K562 (cell line): ENCODE measurements at regions not wholly inside any gene's neighbourhood (a gene's known extent, or its start where the extent isn't known, plus 50 kb on each side); places are given as distances from the start of the nearest gene placed in this dataset.

Source experiments
- BRCA1 ChIP-seq, 2 experiments: fragments of 450-650 bp in 1 of 2; sonication (generic) in 1 of 2; formaldehyde crosslinking in 1 of 2; IDR thresholded peaks; 2 replicates each; pipeline versions ENCODE4 v1.5.0 to v1.6.1; 2017 to 2020; ENCODE audit warnings: mild to moderate bottlenecking in 1 of 2, missing genetic modification reagents in 1 of 2
- CBX5 ChIP-seq: IDR thresholded peaks from 2 replicates; pipeline ENCODE4 v1.6.1; 2014; ENCODE audit warnings: low read depth, borderline replicate concordance
- FOXK2 ChIP-seq, 2 experiments: fragments of 450-650 bp; IDR thresholded peaks in 1 of 2; conservative IDR thresholded peaks in 1 of 2; 2 replicates each; pipeline ENCODE4 v1.6.1; 2016; ENCODE audit warnings: low read depth in 2 of 2, mild to moderate bottlenecking in 1 of 2
- GATA2 ChIP-seq: sonication (generic); formaldehyde crosslinking; IDR thresholded peaks from 2 replicates; pipeline ENCODE4 v1.4.0; 2020; ENCODE audit warnings: mild to moderate bottlenecking, missing genetic modification reagents
- HDAC1 ChIP-seq, 2 experiments: fragments of 450-650 bp; IDR thresholded peaks; 2 replicates each; pipeline ENCODE4 v1.6.1; 2016 to 2017; ENCODE audit warnings: inconsistent platforms in 1 of 2, mild to moderate bottlenecking in 1 of 2, moderate library complexity in 1 of 2
- MAZ ChIP-seq, 2 experiments: fragments of 450-650 bp in 1 of 2; sonication (generic) in 1 of 2; formaldehyde crosslinking; IDR thresholded peaks in 1 of 2; conservative IDR thresholded peaks in 1 of 2; 2 replicates each; pipeline versions ENCODE4 v1.4.0 to v1.5.0; 2020; ENCODE audit warnings: mild to moderate bottlenecking in 1 of 2, missing genetic modification reagents in 1 of 2
- MYBL2 ChIP-seq, 2 experiments: fragments of 450-650 bp in 1 of 2; sonication (generic) in 1 of 2; formaldehyde crosslinking in 1 of 2; IDR thresholded peaks; 2 replicates each; pipeline versions ENCODE4 v1.6.1 to v1.8.1; 2017 to 2022; ENCODE audit warnings: borderline replicate concordance in 1 of 2, inconsistent platforms in 1 of 2, low read depth in 1 of 2, mild to moderate bottlenecking in 1 of 2, missing genetic modification reagents in 1 of 2, moderate library complexity in 1 of 2
- PHF21A ChIP-seq: fragments of 450-650 bp; IDR thresholded peaks from 2 replicates; pipeline ENCODE4 v1.6.1; 2017; ENCODE audit warnings: low read depth, borderline replicate concordance
- POLR2H ChIP-seq: IDR thresholded peaks from 2 replicates; pipeline ENCODE4 v1.6.1; 2016; ENCODE audit warnings: missing genetic modification characterization, low read depth, mild to moderate bottlenecking, control low read depth, missing compliant biosample characterization, moderate library complexity
- SMARCA4 ChIP-seq: fragments of 450-650 bp; IDR thresholded peaks from 2 replicates; pipeline ENCODE4 v1.6.1; 2016
- TAF15 ChIP-seq: fragments of 200-400 bp; formaldehyde crosslinking; IDR thresholded peaks from 2 replicates; pipeline ENCODE4 v1.6.1; 2017; ENCODE audit warnings: mild to moderate bottlenecking, low read depth, low read length, moderate library complexity
- XRCC4 ChIP-seq: IDR thresholded peaks from one replicate; pipeline ENCODE4 v1.6.1; 2011; ENCODE audit not compliant: insufficient read depth, insufficient read length; ENCODE audit errors: extremely low read depth
- ZBTB17 ChIP-seq: fragments of 450-650 bp; formaldehyde crosslinking; IDR thresholded peaks from 2 replicates; pipeline ENCODE4 v1.4.0; 2020; ENCODE audit warnings: mild to moderate bottlenecking
- ZNF224 ChIP-seq: sonication (generic); formaldehyde crosslinking; IDR thresholded peaks from 2 replicates; pipeline ENCODE4 v1.8.0; 2022; ENCODE audit warnings: mild to moderate bottlenecking, missing genetic modification reagents
- ZNF274 ChIP-seq: IDR thresholded peaks from 2 replicates; pipeline ENCODE4 v1.6.1; 2011; ENCODE audit warnings: low read depth, mild to moderate bottlenecking, low read length, moderate library complexity, borderline replicate concordance
- ZNF76 ChIP-seq: fragments of 250-450 bp; sonication (Bioruptor Pico); IDR thresholded peaks from 2 replicates; pipeline ENCODE4 v1.4.0; 2020; ENCODE audit warnings: mild to moderate bottlenecking, moderate library complexity, borderline replicate concordance
- ZNF766 ChIP-seq: fragments of 200-800 bp; sonication (Bioruptor generic); conservative IDR thresholded peaks from 2 replicates; pipeline ENCODE4 v1.6.1; 2016; ENCODE audit warnings: missing genetic modification characterization, missing compliant biosample characterization
- ZNF778 ChIP-seq: fragments of 450-650 bp; formaldehyde crosslinking; IDR thresholded peaks from 2 replicates; pipeline ENCODE4 v1.4.0; 2020; ENCODE audit warnings: mild to moderate bottlenecking, moderate library complexity
- TF ChIP-seq, protein P1 (sequence below): fragments of 450-650 bp; IDR thresholded peaks from 2 replicates; pipeline ENCODE4 v1.6.1; 2016; ENCODE audit warnings: missing biosample characterization, missing genetic modification characterization
- TF ChIP-seq, protein P2 (sequence below): fragments of 450-650 bp; IDR thresholded peaks from 2 replicates; pipeline ENCODE4 v1.6.1; 2014; ENCODE audit warnings: low read depth, mild to moderate bottlenecking, moderate library complexity, borderline replicate concordance
- TF ChIP-seq, protein P3 (sequence below): sonication (generic); formaldehyde crosslinking; IDR thresholded peaks from 2 replicates; pipeline ENCODE4 v1.8.0; 2022; ENCODE audit warnings: mild to moderate bottlenecking, missing genetic modification reagents

DNA sequence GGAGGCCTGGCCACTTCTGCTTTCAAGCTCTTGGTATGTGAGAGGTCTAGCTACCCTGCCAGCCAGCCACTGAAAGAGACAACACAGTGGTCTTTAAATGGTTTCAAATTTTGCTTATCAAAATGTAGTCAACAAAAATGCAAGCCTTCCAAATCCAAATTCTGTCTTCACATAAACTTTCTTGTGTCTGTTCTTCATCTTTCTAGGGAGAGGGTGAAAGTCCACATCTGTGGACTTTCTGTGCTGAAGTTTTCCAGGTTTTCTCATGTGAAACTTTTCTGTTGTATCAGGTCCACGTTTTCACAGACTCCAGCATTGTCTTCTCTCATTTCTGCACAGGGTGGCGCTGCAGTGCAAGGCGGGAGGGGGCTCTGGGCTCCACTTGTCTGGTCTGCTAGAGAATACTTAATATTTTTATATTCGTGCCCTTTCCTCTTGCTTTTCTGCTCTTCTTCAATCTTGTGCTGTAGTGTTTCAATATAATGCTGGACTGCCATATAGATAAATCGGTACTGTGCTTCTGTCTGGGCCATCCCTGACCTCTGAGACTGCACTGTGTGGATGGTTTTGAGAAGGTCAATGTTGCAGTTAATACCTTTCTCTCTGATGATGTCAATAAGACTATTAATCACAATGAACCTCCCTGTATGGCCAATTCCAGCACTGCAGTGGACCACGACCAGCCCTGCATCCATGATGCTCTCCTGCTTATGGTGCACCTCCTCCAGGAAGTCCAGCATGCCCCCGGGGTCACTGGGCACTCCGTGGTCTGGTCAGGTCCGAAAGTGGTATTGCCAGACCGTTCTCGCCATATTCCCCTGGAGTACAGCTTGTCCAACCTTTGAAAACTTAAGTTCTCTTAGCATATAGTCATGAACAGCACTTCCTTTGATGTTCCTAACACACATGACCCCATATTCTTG is 161.6 kb upstream of the TNFAIP3 start (continued):
- TF ChIP-seq, protein P1, sequence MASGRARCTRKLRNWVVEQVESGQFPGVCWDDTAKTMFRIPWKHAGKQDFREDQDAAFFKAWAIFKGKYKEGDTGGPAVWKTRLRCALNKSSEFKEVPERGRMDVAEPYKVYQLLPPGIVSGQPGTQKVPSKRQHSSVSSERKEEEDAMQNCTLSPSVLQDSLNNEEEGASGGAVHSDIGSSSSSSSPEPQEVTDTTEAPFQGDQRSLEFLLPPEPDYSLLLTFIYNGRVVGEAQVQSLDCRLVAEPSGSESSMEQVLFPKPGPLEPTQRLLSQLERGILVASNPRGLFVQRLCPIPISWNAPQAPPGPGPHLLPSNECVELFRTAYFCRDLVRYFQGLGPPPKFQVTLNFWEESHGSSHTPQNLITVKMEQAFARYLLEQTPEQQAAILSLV (tag), result no peak
- TF ChIP-seq, protein P2, sequence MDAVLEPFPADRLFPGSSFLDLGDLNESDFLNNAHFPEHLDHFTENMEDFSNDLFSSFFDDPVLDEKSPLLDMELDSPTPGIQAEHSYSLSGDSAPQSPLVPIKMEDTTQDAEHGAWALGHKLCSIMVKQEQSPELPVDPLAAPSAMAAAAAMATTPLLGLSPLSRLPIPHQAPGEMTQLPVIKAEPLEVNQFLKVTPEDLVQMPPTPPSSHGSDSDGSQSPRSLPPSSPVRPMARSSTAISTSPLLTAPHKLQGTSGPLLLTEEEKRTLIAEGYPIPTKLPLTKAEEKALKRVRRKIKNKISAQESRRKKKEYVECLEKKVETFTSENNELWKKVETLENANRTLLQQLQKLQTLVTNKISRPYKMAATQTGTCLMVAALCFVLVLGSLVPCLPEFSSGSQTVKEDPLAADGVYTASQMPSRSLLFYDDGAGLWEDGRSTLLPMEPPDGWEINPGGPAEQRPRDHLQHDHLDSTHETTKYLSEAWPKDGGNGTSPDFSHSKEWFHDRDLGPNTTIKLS, result no peak
- TF ChIP-seq MYBL2 (IDR thresholded peaks at IDR 0.05; ENCODE audit: low read depth), result no peak
- no peak for TF ChIP-seq MYBL2 (CRISPR knock-in tag; IDR thresholded peaks at IDR 0.05; ENCODE audit: borderline replicate concordance)
- TF ChIP-seq HDAC1 (IDR thresholded peaks at IDR 0.05), result no peak
- TF ChIP-seq ZNF766 (CRISPR knock-in tag), result 0 out of 2 replicates have a peak, but pooled peaks have one; percentile 35
- no peak for TF ChIP-seq GATA2 (CRISPR knock-in tag)
- peak; percentile 99 for TF ChIP-seq ZBTB17 (CRISPR knock-in tag)
- TF ChIP-seq PHF21A, result no peak
- TF ChIP-seq MAZ (CRISPR knock-in tag; conservative IDR thresholded peaks at IDR 0.05 in 1 of 2, IDR thresholded peaks at IDR 0.05 in 1 of 2), result peak; percentile 45 to 59; a peak in 1 of 4 replicates
- no peak for TF ChIP-seq ZNF76
- TF ChIP-seq ZNF224 (CRISPR knock-in tag), result no peak
- TF ChIP-seq, protein P3, sequence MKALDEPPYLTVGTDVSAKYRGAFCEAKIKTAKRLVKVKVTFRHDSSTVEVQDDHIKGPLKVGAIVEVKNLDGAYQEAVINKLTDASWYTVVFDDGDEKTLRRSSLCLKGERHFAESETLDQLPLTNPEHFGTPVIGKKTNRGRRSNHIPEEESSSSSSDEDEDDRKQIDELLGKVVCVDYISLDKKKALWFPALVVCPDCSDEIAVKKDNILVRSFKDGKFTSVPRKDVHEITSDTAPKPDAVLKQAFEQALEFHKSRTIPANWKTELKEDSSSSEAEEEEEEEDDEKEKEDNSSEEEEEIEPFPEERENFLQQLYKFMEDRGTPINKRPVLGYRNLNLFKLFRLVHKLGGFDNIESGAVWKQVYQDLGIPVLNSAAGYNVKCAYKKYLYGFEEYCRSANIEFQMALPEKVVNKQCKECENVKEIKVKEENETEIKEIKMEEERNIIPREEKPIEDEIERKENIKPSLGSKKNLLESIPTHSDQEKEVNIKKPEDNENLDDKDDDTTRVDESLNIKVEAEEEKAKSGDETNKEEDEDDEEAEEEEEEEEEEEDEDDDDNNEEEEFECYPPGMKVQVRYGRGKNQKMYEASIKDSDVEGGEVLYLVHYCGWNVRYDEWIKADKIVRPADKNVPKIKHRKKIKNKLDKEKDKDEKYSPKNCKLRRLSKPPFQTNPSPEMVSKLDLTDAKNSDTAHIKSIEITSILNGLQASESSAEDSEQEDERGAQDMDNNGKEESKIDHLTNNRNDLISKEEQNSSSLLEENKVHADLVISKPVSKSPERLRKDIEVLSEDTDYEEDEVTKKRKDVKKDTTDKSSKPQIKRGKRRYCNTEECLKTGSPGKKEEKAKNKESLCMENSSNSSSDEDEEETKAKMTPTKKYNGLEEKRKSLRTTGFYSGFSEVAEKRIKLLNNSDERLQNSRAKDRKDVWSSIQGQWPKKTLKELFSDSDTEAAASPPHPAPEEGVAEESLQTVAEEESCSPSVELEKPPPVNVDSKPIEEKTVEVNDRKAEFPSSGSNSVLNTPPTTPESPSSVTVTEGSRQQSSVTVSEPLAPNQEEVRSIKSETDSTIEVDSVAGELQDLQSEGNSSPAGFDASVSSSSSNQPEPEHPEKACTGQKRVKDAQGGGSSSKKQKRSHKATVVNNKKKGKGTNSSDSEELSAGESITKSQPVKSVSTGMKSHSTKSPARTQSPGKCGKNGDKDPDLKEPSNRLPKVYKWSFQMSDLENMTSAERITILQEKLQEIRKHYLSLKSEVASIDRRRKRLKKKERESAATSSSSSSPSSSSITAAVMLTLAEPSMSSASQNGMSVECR (CRISPR knock-in tag), result no peak
- TF ChIP-seq ZNF778 (CRISPR knock-in tag), result no peak
- no peak for TF ChIP-seq BRCA1 (IDR thresholded peaks at IDR 0.05)
- no peak for TF ChIP-seq BRCA1 (CRISPR knock-in tag; IDR thresholded peaks at IDR 0.05)
- no peak for TF ChIP-seq TAF15
- no peak for TF ChIP-seq POLR2H
- no peak for TF ChIP-seq XRCC4
- no peak for TF ChIP-seq SMARCA4
- no peak for TF ChIP-seq ZNF274
- TF ChIP-seq CBX5, result no peak
- TF ChIP-seq FOXK2 (conservative IDR thresholded peaks at IDR 0.05 in 1 of 2, IDR thresholded peaks at IDR 0.05 in 1 of 2; ENCODE audit: low read depth in 2 of 2), result no peak
